Activated CD4-positive, alpha-beta memory T cell treated with anti-CD3 and anti-CD28 coated beads, Interleukin-2, amount 10 ng/mL, durations not matched to agents 7 days and 5 days (primary cell): ENCODE measurements at regions not wholly inside any gene's neighbourhood (a gene's known extent, or its start where the extent isn't known, plus 50 kb on each side); places are given as distances from the start of the nearest gene placed in this dataset.
"Not testable (repeated sequence)": the region's sequence is repeated elsewhere in the genome, so short reads cannot be mapped to it uniquely, and the experiment has no call there.

Source experiments
- CTCF ChIA-PET: fragments of 350-600 bp; sonication (Branson Sonifier 250); formaldehyde crosslinking; loops from one replicate; lab custom pipeline; 2021; ENCODE audit warnings: antibody characterized with exemption, inconsistent platforms; lab: Charles Lee
- POLR2A ChIA-PET: fragments of 350-600 bp; sonication (Branson Sonifier 250); formaldehyde crosslinking; loops from one replicate; lab custom pipeline; 2021; ENCODE audit warnings: antibody characterized with exemption; lab: Charles Lee
- DNase-seq: peaks from one replicate; pipeline ENCODE4 v3.0.0-alpha.2; 2020
- H3K27ac Mint-ChIP-seq: one replicate; pipeline ENCODE4 v1.8.0; 2021; ENCODE audit warnings: mild to moderate bottlenecking, mixed read lengths
- H3K27me3 Mint-ChIP-seq: one replicate; pipeline ENCODE4 v1.8.0; 2021; ENCODE audit warnings: mixed read lengths
- H3K36me3 Mint-ChIP-seq: one replicate; pipeline ENCODE4 v1.8.0; 2021; ENCODE audit warnings: low read depth, mixed read lengths
- H3K4me1 Mint-ChIP-seq: one replicate; pipeline ENCODE4 v1.8.0; 2021; ENCODE audit warnings: mixed read lengths
- H3K4me3 Mint-ChIP-seq: one replicate; pipeline ENCODE4 v1.8.0; 2021; ENCODE audit warnings: mild to moderate bottlenecking, mixed read lengths
- H3K9me3 Mint-ChIP-seq: one replicate; pipeline ENCODE4 v1.8.0; 2021; ENCODE audit warnings: mixed read lengths

- H3K4me1 Mint-ChIP-seq, DNase-seq, H3K27ac Mint-ChIP-seq, H3K27me3 Mint-ChIP-seq, H3K4me3 Mint-ChIP-seq, CTCF ChIA-PET, H3K9me3 Mint-ChIP-seq, POLR2A ChIA-PET, H3K36me3 Mint-ChIP-seq: not testable (repeated sequence)
Measured at GRCh38 chr16:88243921-88244320, 138.8 kb upstream of the ZNF469 start.

- H3K27ac Mint-ChIP-seq, H3K36me3 Mint-ChIP-seq, CTCF ChIA-PET, H3K9me3 Mint-ChIP-seq, DNase-seq, H3K4me1 Mint-ChIP-seq, POLR2A ChIA-PET, H3K4me3 Mint-ChIP-seq, H3K27me3 Mint-ChIP-seq: not testable (repeated sequence)
Measured at GRCh38 chr16:88245241-88246081, 137.3 kb upstream of the ZNF469 start.

- H3K4me1 Mint-ChIP-seq, CTCF ChIA-PET, DNase-seq, H3K27ac Mint-ChIP-seq, H3K4me3 Mint-ChIP-seq, H3K27me3 Mint-ChIP-seq, H3K36me3 Mint-ChIP-seq, POLR2A ChIA-PET, H3K9me3 Mint-ChIP-seq: not testable (repeated sequence)
Measured at GRCh38 chr16:88246955-88247582, 135.7 kb upstream of the ZNF469 start.

- POLR2A ChIA-PET, H3K27ac Mint-ChIP-seq, CTCF ChIA-PET, H3K4me1 Mint-ChIP-seq, H3K9me3 Mint-ChIP-seq, DNase-seq, H3K27me3 Mint-ChIP-seq, H3K36me3 Mint-ChIP-seq, H3K4me3 Mint-ChIP-seq: not testable (repeated sequence)
Measured at GRCh38 chr16:88247583-88247966, 135.2 kb upstream of the ZNF469 start.

GRCh38 chr16:88248761-88249160 is 134.0 kb upstream of the ZNF469 start:
- H3K4me1 Mint-ChIP-seq, H3K27me3 Mint-ChIP-seq, H3K4me3 Mint-ChIP-seq, H3K27ac Mint-ChIP-seq, CTCF ChIA-PET, POLR2A ChIA-PET, H3K9me3 Mint-ChIP-seq, DNase-seq, H3K36me3 Mint-ChIP-seq: not testable (repeated sequence)

GRCh38 chr16:88250381-88250780 is 132.4 kb upstream of the ZNF469 start:
- H3K27ac Mint-ChIP-seq, H3K4me1 Mint-ChIP-seq, H3K4me3 Mint-ChIP-seq, H3K9me3 Mint-ChIP-seq, H3K36me3 Mint-ChIP-seq, DNase-seq, POLR2A ChIA-PET, CTCF ChIA-PET: not testable (repeated sequence)
- peaks cover 10% of the 10 kb centered on the region for H3K27me3 Mint-ChIP-seq

GRCh38 chr16:88252057-88252794 is 130.5 kb upstream of the ZNF469 start:
- H3K4me1 Mint-ChIP-seq, H3K4me3 Mint-ChIP-seq, H3K36me3 Mint-ChIP-seq, H3K27ac Mint-ChIP-seq, H3K9me3 Mint-ChIP-seq, DNase-seq, CTCF ChIA-PET, POLR2A ChIA-PET: not testable (repeated sequence)
- H3K27me3 Mint-ChIP-seq: peaks cover 24% of the 10 kb centered on the region

- H3K9me3 Mint-ChIP-seq, POLR2A ChIA-PET, H3K36me3 Mint-ChIP-seq, H3K4me3 Mint-ChIP-seq, H3K4me1 Mint-ChIP-seq, CTCF ChIA-PET, H3K27ac Mint-ChIP-seq, DNase-seq: not testable (repeated sequence)
- peaks cover 41% of the 10 kb centered on the region for H3K27me3 Mint-ChIP-seq
Measured at GRCh38 chr16:88258141-88258540, 124.6 kb upstream of the ZNF469 start.

- H3K36me3 Mint-ChIP-seq, CTCF ChIA-PET, H3K4me3 Mint-ChIP-seq, POLR2A ChIA-PET, DNase-seq, H3K27ac Mint-ChIP-seq, H3K4me1 Mint-ChIP-seq, H3K9me3 Mint-ChIP-seq: not testable (repeated sequence)
- peaks cover 41% of the 10 kb centered on the region for H3K27me3 Mint-ChIP-seq
Measured at GRCh38 chr16:88258764-88259525, 123.8 kb upstream of the ZNF469 start.

- H3K27me3 Mint-ChIP-seq: peaks cover 41% of the 10 kb centered on the region
- H3K36me3 Mint-ChIP-seq, DNase-seq, H3K4me3 Mint-ChIP-seq, H3K9me3 Mint-ChIP-seq, CTCF ChIA-PET, POLR2A ChIA-PET, H3K4me1 Mint-ChIP-seq, H3K27ac Mint-ChIP-seq: not testable (repeated sequence)
Measured at GRCh38 chr16:88259538-88259937, 123.2 kb upstream of the ZNF469 start.

GRCh38 chr16:88260146-88260545 is 122.6 kb upstream of the ZNF469 start:
- H3K27me3 Mint-ChIP-seq: peaks cover 41% of the 10 kb centered on the region
- H3K27ac Mint-ChIP-seq, H3K4me3 Mint-ChIP-seq, CTCF ChIA-PET, H3K36me3 Mint-ChIP-seq, H3K4me1 Mint-ChIP-seq, H3K9me3 Mint-ChIP-seq, POLR2A ChIA-PET, DNase-seq: not testable (repeated sequence)

GRCh38 chr16:88260881-88261665 is 121.7 kb upstream of the ZNF469 start:
- H3K36me3 Mint-ChIP-seq, POLR2A ChIA-PET, H3K9me3 Mint-ChIP-seq, H3K27ac Mint-ChIP-seq, H3K4me3 Mint-ChIP-seq, CTCF ChIA-PET, DNase-seq: not testable (repeated sequence)
- Mint-ChIP-seq H3K27me3 (peaks cover 34% of the 10 kb centered on the region), H3K4me1 (peaks cover 15% of the 10 kb centered on the region)
